H9 (cell line): ENCODE measurements at regions not wholly inside any gene's neighbourhood (a gene's known extent, or its start where the extent isn't known, plus 50 kb on each side); places are given as distances from the start of the nearest gene placed in this dataset.

Source experiments
- DNase-seq: peaks from one replicate; pipeline ENCODE4 v3.0.0-alpha.2; 2017
- H2AFZ ChIP-seq: one replicate; pipeline ENCODE4 v1.6.1; 2013; ENCODE audit warnings: mild to moderate bottlenecking, low read length, control low read depth, moderate library complexity
- H2AK5ac ChIP-seq: 2 replicates; pipeline ENCODE4 v1.6.1; 2013; ENCODE audit warnings: low read length, control low read depth, mixed read lengths; ENCODE audit not compliant: insufficient read length
- H2BK120ac ChIP-seq: one replicate; pipeline ENCODE4 v1.6.1; 2013; ENCODE audit warnings: low read depth, mild to moderate bottlenecking, low read length, control low read depth, inconsistent platforms; ENCODE audit not compliant: poor library complexity, severe bottlenecking
- H2BK12ac ChIP-seq: 2 replicates; pipeline ENCODE4 v1.6.1; 2013; ENCODE audit warnings: low read length, control low read depth, mixed read lengths, low read depth; ENCODE audit not compliant: insufficient read length
- H2BK15ac ChIP-seq: 2 replicates; pipeline ENCODE4 v1.6.1; 2013; ENCODE audit warnings: low read depth, low read length, control low read depth
- H2BK20ac ChIP-seq: one replicate; pipeline ENCODE4 v1.6.1; 2013; ENCODE audit warnings: low read depth, mild to moderate bottlenecking, low read length, control low read depth, inconsistent platforms; ENCODE audit not compliant: poor library complexity, severe bottlenecking
- H2BK5ac ChIP-seq: 2 replicates; pipeline ENCODE4 v1.6.1; 2013; ENCODE audit warnings: low read length, control low read depth, mixed read lengths; ENCODE audit not compliant: insufficient read length
- H3K14ac ChIP-seq: 2 replicates; pipeline ENCODE4 v1.6.1; 2013; ENCODE audit warnings: low read length, control low read depth; ENCODE audit not compliant: insufficient read depth
- H3K18ac ChIP-seq: 2 replicates; pipeline ENCODE4 v1.6.1; 2013; ENCODE audit warnings: low read depth, mild to moderate bottlenecking, mixed read lengths, low read length, control low read depth; ENCODE audit not compliant: insufficient read length
- H3K23ac ChIP-seq: 2 replicates; pipeline ENCODE4 v1.6.1; 2013; ENCODE audit warnings: low read length, control low read depth, mixed read lengths, low read depth; ENCODE audit not compliant: insufficient read length
- H3K23me2 ChIP-seq: 2 replicates; pipeline ENCODE4 v1.6.1; 2013; ENCODE audit warnings: low read depth, mild to moderate bottlenecking, mixed read lengths, low read length, control low read depth; ENCODE audit not compliant: insufficient read length, poor library complexity, severe bottlenecking
- H3K27ac ChIP-seq: 2 replicates; pipeline ENCODE4 v1.5.1; 2013; ENCODE audit warnings: low read length, control low read depth, mixed read lengths, low read depth; ENCODE audit not compliant: insufficient read length
- H3K27me3 ChIP-seq: 2 replicates; pipeline ENCODE4 v1.6.1; 2013; ENCODE audit warnings: low read length, control low read depth, inconsistent platforms; ENCODE audit not compliant: insufficient read depth
- H3K4ac ChIP-seq: 2 replicates; pipeline ENCODE4 v1.6.1; 2013; ENCODE audit warnings: low read depth, mild to moderate bottlenecking, control low read depth, inconsistent platforms, low read length, moderate library complexity
- H3K4me1 ChIP-seq: 2 replicates; pipeline ENCODE4 v1.6.1; 2013; ENCODE audit warnings: low read length, control low read depth, inconsistent platforms; ENCODE audit not compliant: insufficient read depth
- H3K4me2 ChIP-seq: 2 replicates; pipeline ENCODE4 v1.6.1; 2013; ENCODE audit warnings: low read length, control low read depth, mixed read lengths; ENCODE audit not compliant: insufficient read length, insufficient read depth
- H3K56ac ChIP-seq: 2 replicates; pipeline ENCODE4 v1.6.1; 2013; ENCODE audit warnings: low read depth, mild to moderate bottlenecking, mixed read lengths, low read length, control low read depth; ENCODE audit not compliant: insufficient read length
- H3K79me1 ChIP-seq: 2 replicates; pipeline ENCODE4 v1.6.1; 2013; ENCODE audit warnings: low read depth, mild to moderate bottlenecking, moderate library complexity, low read length, control low read depth, inconsistent platforms; ENCODE audit not compliant: insufficient read depth, poor library complexity, severe bottlenecking
- H3K79me2 ChIP-seq: 2 replicates; pipeline ENCODE4 v1.6.1; 2013; ENCODE audit warnings: low read length, control low read depth, inconsistent platforms; ENCODE audit not compliant: insufficient read depth
- H3K9ac ChIP-seq: 2 replicates; pipeline ENCODE4 v1.6.1; 2013; ENCODE audit warnings: low read length, control low read depth, mixed read lengths; ENCODE audit not compliant: insufficient read length; ENCODE audit errors: extremely low read depth
- H3K9me3 ChIP-seq: one replicate; pipeline ENCODE4 v1.6.1; 2013; ENCODE audit warnings: low read depth, low read length, inconsistent platforms; ENCODE audit not compliant: control insufficient read depth
- H3T11ph ChIP-seq: one replicate; pipeline ENCODE4 v1.6.1; 2013; ENCODE audit warnings: mild to moderate bottlenecking, low read length, control low read depth, inconsistent platforms
- H4K20me1 ChIP-seq: one replicate; pipeline ENCODE4 v1.6.1; 2013; ENCODE audit not compliant: control insufficient read depth, insufficient read length, insufficient read depth
- H4K5ac ChIP-seq: 2 replicates; pipeline ENCODE4 v1.6.1; 2013; ENCODE audit warnings: low read depth, mild to moderate bottlenecking, mixed read lengths, low read length, control low read depth; ENCODE audit not compliant: insufficient read length
- H4K8ac ChIP-seq: replicated peaks from 2 replicates; pipeline ENCODE4 v1.6.1; 2013; ENCODE audit warnings: low read length, control low read depth, mixed read lengths, low read depth; ENCODE audit not compliant: insufficient read length
- H4K91ac ChIP-seq: 2 replicates; pipeline ENCODE4 v1.6.1; 2013; ENCODE audit warnings: low read depth, mild to moderate bottlenecking, moderate library complexity, mixed read lengths, low read length, control low read depth; ENCODE audit not compliant: insufficient read length
- H3K27ac Mint-ChIP-seq, 3 experiments: 2 replicates in 2 of 3; 3 replicates in 1 of 3; pipeline ENCODE4 v1.8.0; 2020 to 2021; ENCODE audit warnings: mixed read lengths in 3 of 3, mild to moderate bottlenecking in 1 of 3, moderate library complexity in 1 of 3
- H3K27me3 Mint-ChIP-seq: 2 replicates; pipeline ENCODE4 v1.8.0; 2021; ENCODE audit warnings: low read depth, mild to moderate bottlenecking, moderate library complexity, mixed read lengths
- H3K36me3 Mint-ChIP-seq, 3 experiments: 2 replicates in 2 of 3; 3 replicates in 1 of 3; pipeline ENCODE4 v1.8.0; 2020 to 2021; ENCODE audit warnings: low read depth in 3 of 3, mixed read lengths in 3 of 3; ENCODE audit not compliant: insufficient read depth in 1 of 3
- H3K4me1 Mint-ChIP-seq, 2 experiments: 2 replicates each; pipeline ENCODE4 v1.8.0; 2020; ENCODE audit warnings: mixed read lengths in 2 of 2
- H3K4me3 Mint-ChIP-seq, 2 experiments: 2 replicates in 1 of 2; 3 replicates in 1 of 2; pipeline ENCODE4 v1.8.0; 2020 to 2021; ENCODE audit warnings: mild to moderate bottlenecking in 2 of 2, mixed read lengths in 2 of 2, moderate library complexity in 1 of 2
- H3K9me3 Mint-ChIP-seq, 2 experiments: 2 replicates in 1 of 2; 3 replicates in 1 of 2; pipeline ENCODE4 v1.8.0; 2020; ENCODE audit warnings: mild to moderate bottlenecking in 2 of 2, mixed read lengths in 2 of 2, moderate library complexity in 1 of 2
- TF ChIP-seq, protein P1 (sequence below): fragments of 200-600 bp; sonication (generic); conservative IDR thresholded peaks from 3 replicates; pipeline ENCODE4 v1.8.0; 2021; ENCODE audit warnings: antibody characterized with exemption, mild to moderate bottlenecking

DNA sequence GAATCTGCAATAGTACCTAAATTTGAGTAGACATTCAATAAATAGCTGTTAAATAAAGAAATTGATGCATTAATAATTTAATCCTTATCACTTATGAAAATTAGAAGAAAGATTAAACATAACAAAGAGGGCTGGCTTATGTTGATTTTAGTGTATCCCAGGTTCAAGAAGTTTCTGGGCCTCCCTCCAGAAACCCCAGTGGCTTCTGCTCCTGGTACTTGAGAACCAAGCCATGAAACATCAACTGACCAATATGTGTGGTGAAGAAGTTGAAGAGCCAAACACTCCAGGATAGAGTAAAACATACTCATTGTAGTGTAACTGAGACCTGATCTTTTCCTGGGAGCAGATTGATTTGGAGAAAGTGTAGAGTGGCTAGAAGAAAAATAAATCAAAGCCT lies 1465.7 kb upstream of the PIK3C3 start:
- H3K79me2 ChIP-seq: no peaks in the 10 kb centered on the region
- H3K56ac ChIP-seq: no peak overlapping the region
- no peak overlapping the region for H2BK120ac ChIP-seq
- H3K18ac ChIP-seq: no peak overlapping the region
- no peak overlapping the region for H3K4me2 ChIP-seq
- no peak overlapping the region for H2AFZ ChIP-seq
- H4K20me1 ChIP-seq: no peaks in the 10 kb centered on the region
- no peak overlapping the region for H2BK15ac ChIP-seq
- Mint-ChIP-seq H3K4me1 (no peaks in the 10 kb centered on the region), H3K9me3 (no peaks in the 10 kb centered on the region), H3K27ac (no peak overlapping the region), H3K36me3 (no peaks in the 10 kb centered on the region), H3K4me3 (no peak overlapping the region), H3K27me3 (no peaks in the 10 kb centered on the region)
- no peak for DNase-seq
- H3K9ac ChIP-seq: no peak overlapping the region
- no peaks in the 10 kb centered on the region for H3K9me3 ChIP-seq
- no peak overlapping the region for H4K8ac ChIP-seq
- H3T11ph ChIP-seq: no peak overlapping the region
- H3K23me2 ChIP-seq: no peaks in the 10 kb centered on the region
- TF ChIP-seq, protein P1, sequence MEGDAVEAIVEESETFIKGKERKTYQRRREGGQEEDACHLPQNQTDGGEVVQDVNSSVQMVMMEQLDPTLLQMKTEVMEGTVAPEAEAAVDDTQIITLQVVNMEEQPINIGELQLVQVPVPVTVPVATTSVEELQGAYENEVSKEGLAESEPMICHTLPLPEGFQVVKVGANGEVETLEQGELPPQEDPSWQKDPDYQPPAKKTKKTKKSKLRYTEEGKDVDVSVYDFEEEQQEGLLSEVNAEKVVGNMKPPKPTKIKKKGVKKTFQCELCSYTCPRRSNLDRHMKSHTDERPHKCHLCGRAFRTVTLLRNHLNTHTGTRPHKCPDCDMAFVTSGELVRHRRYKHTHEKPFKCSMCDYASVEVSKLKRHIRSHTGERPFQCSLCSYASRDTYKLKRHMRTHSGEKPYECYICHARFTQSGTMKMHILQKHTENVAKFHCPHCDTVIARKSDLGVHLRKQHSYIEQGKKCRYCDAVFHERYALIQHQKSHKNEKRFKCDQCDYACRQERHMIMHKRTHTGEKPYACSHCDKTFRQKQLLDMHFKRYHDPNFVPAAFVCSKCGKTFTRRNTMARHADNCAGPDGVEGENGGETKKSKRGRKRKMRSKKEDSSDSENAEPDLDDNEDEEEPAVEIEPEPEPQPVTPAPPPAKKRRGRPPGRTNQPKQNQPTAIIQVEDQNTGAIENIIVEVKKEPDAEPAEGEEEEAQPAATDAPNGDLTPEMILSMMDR: no peak
- H3K4me1 ChIP-seq: no peaks in the 10 kb centered on the region
- no peak overlapping the region for H3K4ac ChIP-seq
- no peak overlapping the region for H2AK5ac ChIP-seq
- H3K79me1 ChIP-seq: no peaks in the 10 kb centered on the region
- H4K5ac ChIP-seq: no peak overlapping the region
- no peak overlapping the region for H4K91ac ChIP-seq
- H3K27ac ChIP-seq: no peak overlapping the region
- no peaks in the 10 kb centered on the region for H3K27me3 ChIP-seq
- no peak overlapping the region for H2BK5ac ChIP-seq
- H3K23ac ChIP-seq: no peak overlapping the region
- no peak overlapping the region for H3K14ac ChIP-seq
- H2BK20ac ChIP-seq: no peak overlapping the region
- H2BK12ac ChIP-seq: no peak overlapping the region
